Activated T-cell treated with anti-CD3 and anti-CD28 coated beads, Interleukin-2, amount 50 U/mL, for 24 hours (primary cell): ENCODE measurements at regions not wholly inside any gene's neighbourhood (a gene's known extent, or its start where the extent isn't known, plus 50 kb on each side); places are given as distances from the start of the nearest gene placed in this dataset.

Experiments
- DNase-seq: peaks from one replicate; pipeline ENCODE4 v3.0.0-alpha.2; 2020
- H3K27ac Mint-ChIP-seq: 2 replicates; pipeline ENCODE4 v1.8.0; 2020; ENCODE audit warnings: mild to moderate bottlenecking, mixed read lengths
- H3K27me3 Mint-ChIP-seq: 2 replicates; pipeline ENCODE4 v1.8.0; 2020; ENCODE audit warnings: mixed read lengths
- H3K36me3 Mint-ChIP-seq: 2 replicates; pipeline ENCODE4 v1.8.0; 2020; ENCODE audit warnings: low read depth, mixed read lengths
- H3K4me1 Mint-ChIP-seq: 2 replicates; pipeline ENCODE4 v1.8.0; 2020; ENCODE audit warnings: low read depth, mixed read lengths
- H3K4me3 Mint-ChIP-seq: 2 replicates; pipeline ENCODE4 v1.8.0; 2020; ENCODE audit warnings: mild to moderate bottlenecking, moderate library complexity, mixed read lengths
- H3K9me3 Mint-ChIP-seq: 2 replicates; pipeline ENCODE4 v1.8.0; 2020; ENCODE audit warnings: mixed read lengths

DNA sequence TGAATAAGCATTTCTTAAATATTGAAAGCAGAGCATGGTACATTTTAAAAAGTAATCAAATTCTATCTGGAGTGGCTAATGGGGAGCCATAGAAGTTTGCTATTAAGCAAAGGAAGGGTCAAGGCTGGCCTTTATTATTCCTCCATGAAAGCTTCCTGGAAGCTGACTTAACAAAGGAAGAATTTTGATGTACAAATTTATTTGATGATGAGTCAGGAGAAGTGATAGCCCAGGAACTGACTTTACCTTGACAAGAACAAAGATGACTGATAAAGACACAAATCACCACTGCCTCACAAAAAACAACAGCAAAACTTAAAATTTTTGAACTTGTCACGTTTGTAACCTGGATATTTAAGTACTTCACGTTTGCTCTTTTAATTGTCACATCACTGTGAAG, 872.1 kb downstream of the PCDH7 start:
- Mint-ChIP-seq H3K36me3 (no peaks in the 10 kb centered on the region), H3K9me3 (peaks cover 8% of the 10 kb centered on the region), H3K4me3 (no peak overlapping the region), H3K27ac (no peak overlapping the region), H3K4me1 (no peaks in the 10 kb centered on the region), H3K27me3 (no peaks in the 10 kb centered on the region)
- DNase-seq: no peak

DNA sequence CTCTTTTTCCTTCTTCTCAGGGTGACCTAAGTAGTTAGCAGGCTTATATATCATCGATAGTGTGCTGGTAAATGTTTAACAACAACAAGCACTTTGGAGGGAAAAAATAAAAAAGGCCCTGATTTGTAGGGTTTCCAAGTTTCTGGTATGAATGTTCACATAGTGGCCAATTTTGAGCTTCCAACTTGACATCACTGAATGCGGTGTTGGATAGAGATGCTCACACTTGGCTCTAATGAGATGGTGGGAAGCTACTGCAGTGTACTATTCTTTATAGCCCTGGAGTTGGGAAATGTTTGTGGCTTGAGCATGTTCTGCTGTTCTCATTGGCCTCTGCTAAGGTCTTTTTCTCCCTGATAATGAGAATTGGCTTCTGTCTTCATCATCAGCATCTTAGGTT, 875.3 kb downstream of the PCDH7 start:
- H3K27me3 Mint-ChIP-seq: no peaks in the 10 kb centered on the region
- H3K4me1 Mint-ChIP-seq: no peaks in the 10 kb centered on the region
- no peaks in the 10 kb centered on the region for H3K36me3 Mint-ChIP-seq
- no peak for DNase-seq
- no peak overlapping the region for H3K4me3 Mint-ChIP-seq
- H3K9me3 Mint-ChIP-seq: peaks cover 18% of the 10 kb centered on the region
- no peak overlapping the region for H3K27ac Mint-ChIP-seq

DNA sequence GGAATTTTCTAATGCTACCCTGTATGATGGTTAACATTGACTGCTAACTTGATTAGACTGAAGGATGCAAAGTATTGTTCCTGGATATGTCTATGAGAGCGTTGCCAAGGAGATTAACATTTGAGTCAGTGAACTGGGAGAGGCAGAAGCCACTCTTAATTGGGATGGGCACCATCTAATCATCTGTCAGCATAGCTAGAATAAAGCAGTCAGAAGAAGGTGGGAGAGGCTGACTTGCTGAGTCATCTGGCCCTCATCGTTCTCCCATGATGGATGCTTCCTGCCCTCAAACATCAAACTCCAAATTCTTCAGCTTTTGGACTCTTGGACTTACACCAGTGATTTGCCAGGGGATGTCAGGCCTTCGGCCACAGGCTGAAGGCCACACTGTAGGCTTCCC, 878.5 kb downstream of the PCDH7 start:
- Mint-ChIP-seq H3K4me1 (no peaks in the 10 kb centered on the region), H3K9me3 (peaks cover 16% of the 10 kb centered on the region), H3K36me3 (no peaks in the 10 kb centered on the region), H3K4me3 (no peak overlapping the region), H3K27ac (no peak overlapping the region), H3K27me3 (no peaks in the 10 kb centered on the region)
- DNase-seq: no peak

DNA sequence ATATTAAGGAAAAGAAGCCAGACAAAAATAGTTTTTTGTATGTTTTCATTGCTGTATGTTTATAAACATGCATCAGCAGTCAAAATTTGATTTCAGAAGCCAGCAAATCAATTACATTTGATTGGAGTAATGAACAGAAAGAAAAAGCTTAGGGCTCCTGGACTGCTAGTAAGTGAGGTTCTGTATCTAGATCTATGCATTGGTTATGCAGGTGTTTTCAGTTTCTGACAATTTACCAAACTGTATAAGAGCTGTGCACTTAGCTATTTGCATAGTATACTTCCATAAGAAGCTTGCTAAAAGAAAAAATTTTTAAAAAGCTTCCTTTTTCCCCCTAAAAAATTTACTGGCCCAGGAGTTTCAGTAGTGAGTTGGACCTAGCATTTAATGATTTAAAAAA, 881.6 kb downstream of the PCDH7 start:
- H3K4me1 Mint-ChIP-seq: no peaks in the 10 kb centered on the region
- no peaks in the 10 kb centered on the region for H3K36me3 Mint-ChIP-seq
- no peak for DNase-seq
- H3K9me3 Mint-ChIP-seq: peaks cover 22% of the 10 kb centered on the region
- no peaks in the 10 kb centered on the region for H3K27me3 Mint-ChIP-seq
- no peak overlapping the region for H3K4me3 Mint-ChIP-seq
- H3K27ac Mint-ChIP-seq: no peak overlapping the region

DNA sequence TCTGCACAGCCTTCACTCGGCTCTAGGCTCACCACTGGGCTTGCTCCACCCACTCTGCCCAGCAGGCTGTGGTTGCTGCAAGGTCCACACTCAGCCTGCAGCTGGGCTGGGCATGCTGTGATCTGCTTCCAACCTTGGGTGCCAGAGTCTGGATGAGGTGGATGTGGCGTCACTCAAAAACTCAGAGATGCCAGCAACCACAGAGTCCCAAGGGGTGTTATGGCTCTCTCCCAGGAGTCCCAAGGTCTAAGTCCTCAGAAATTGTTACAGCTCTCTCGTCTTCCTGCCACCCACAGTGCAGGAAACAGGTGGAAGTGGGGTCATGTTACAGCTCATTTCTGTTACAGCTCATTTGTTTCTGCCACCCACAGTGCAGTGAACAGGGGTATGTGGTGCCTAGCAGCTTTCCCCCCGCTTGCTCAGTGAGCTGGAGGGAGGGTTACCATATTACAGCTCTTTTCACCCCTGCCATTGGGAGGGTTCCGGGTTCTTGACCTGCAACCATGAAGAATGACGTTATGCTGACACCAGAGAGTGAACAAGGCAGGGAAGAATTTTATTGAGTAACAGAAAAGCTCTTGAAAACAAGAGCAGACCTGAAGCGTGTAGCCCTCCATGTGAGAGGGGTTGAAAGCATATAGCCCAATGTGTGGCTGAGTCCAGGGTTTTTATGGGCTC, 893.9 kb downstream of the PCDH7 start:
- no peaks in the 10 kb centered on the region for H3K27me3 Mint-ChIP-seq
- H3K9me3 Mint-ChIP-seq: peaks cover 9% of the 10 kb centered on the region
- no peaks in the 10 kb centered on the region for H3K4me1 Mint-ChIP-seq
- no peak overlapping the region for H3K4me3 Mint-ChIP-seq
- no peak overlapping the region for H3K27ac Mint-ChIP-seq
- no peaks in the 10 kb centered on the region for H3K36me3 Mint-ChIP-seq
- no peak for DNase-seq

DNA sequence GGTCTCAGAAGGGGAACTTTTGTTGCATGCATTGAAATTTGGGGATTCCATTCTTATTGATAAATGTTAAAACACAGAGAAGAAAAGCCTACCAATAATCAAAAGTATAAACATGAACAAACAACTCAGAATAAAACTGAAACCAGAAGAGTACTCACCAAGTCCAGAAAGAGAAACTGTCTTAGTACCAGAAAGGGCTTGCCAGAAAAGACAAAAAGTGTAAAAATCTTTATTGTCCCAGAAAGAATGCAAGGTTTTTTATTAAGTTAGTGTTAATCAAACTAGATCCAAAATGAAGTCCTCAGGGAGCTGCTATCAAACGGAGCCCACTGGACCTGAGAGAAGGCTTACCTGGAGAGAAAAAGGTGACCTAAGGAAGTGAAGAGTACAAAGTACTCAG, 897.5 kb downstream of the PCDH7 start:
- Mint-ChIP-seq H3K4me3 (no peak overlapping the region), H3K9me3 (peaks cover 5% of the 10 kb centered on the region), H3K36me3 (no peaks in the 10 kb centered on the region), H3K27me3 (no peaks in the 10 kb centered on the region), H3K27ac (no peak overlapping the region), H3K4me1 (no peaks in the 10 kb centered on the region)
- DNase-seq: no peak

DNA sequence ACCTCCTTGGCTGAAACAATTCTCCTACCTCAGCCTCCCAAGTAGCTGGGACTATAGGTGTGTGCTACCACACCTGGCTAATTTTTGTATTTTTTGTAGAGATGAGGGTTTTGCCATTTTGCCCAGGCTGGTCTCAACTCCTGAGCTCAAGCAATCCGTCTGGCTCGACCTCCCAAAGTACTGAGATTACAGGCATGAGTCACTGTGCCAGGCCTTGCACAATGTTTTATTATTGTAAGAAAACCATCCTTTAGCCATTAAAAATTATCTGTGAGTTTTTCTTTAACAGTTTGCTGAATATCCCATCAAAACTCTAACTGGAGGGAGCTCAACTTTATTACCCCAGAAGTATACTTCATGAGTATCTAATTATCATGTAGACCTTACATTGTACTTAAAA, 900.3 kb downstream of the PCDH7 start:
- no peak for DNase-seq

DNA sequence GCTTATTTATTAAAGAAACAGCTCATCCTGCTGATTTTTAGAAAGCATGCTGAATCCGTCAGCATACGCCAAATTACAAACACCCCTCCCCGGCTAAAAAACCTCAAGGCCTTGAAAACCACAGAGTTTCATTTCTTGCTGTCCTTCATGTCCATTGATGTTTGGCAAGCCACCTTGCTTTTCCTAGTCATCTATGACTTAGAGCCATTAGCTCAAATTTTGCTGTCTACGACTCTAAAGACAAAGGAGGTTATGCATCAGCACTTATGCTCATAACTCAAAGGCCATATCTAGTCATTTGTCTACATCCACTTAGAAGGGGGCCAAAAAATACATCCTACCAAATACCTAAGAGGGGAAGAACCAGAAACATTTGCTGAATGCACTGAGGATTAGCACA, 925.1 kb downstream of the PCDH7 start:
- H3K27ac Mint-ChIP-seq: no peak overlapping the region
- no peaks in the 10 kb centered on the region for H3K36me3 Mint-ChIP-seq

More for the DNA sequence above, 900.3 kb downstream of the PCDH7 start:
- no peaks in the 10 kb centered on the region for H3K36me3 Mint-ChIP-seq
- H3K4me1 Mint-ChIP-seq: no peaks in the 10 kb centered on the region
- no peaks in the 10 kb centered on the region for H3K27me3 Mint-ChIP-seq
- H3K4me3 Mint-ChIP-seq: no peak overlapping the region
- no peak overlapping the region for H3K27ac Mint-ChIP-seq
- H3K9me3 Mint-ChIP-seq: peaks cover 3% of the 10 kb centered on the region

DNA sequence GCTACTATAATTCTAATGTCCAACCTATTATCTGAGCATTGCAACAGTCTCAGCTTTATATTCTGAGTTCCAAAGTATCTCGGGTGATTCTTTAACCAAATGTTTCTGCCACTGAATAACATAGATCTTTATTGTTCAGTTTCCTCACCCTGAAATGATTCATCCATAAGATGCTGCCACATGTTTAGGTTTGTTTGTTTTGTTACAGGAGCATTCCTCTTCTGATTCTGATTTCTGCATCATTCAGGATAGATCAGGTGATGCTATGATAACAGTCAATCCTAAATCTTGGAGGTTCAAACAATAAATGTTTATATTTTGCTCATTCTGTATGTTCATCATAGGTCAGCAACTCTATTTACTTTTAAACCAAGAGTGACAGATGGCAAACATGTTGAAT, 927.6 kb downstream of the PCDH7 start:
- Mint-ChIP-seq H3K27me3 (no peaks in the 10 kb centered on the region), H3K36me3 (no peaks in the 10 kb centered on the region), H3K4me3 (no peak overlapping the region), H3K4me1 (no peaks in the 10 kb centered on the region), H3K9me3 (peaks cover 1% of the 10 kb centered on the region), H3K27ac (no peak overlapping the region)
- no peak for DNase-seq

More for the DNA sequence above, 925.1 kb downstream of the PCDH7 start:
- DNase-seq: no peak
- H3K4me1 Mint-ChIP-seq: no peaks in the 10 kb centered on the region
- H3K27me3 Mint-ChIP-seq: no peaks in the 10 kb centered on the region
- no peak overlapping the region for H3K4me3 Mint-ChIP-seq
- no peaks in the 10 kb centered on the region for H3K9me3 Mint-ChIP-seq

DNA sequence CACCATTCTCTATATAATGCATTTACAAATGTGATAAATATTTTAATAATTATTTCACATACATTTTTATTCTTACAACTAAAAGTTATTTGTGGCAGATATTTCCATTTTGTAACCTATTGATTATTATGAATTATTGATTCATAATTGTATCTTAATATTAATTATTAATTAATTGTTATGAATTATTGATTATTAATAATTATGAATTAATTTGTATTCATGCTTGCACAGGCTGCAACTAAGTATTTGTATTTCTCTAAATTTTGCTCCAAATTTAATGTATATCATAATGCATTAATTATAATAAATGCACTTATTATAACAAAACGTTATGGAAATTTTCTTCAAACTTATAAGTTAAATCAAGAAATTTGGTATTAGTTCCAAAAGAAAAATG, 929.7 kb downstream of the PCDH7 start:
- Mint-ChIP-seq H3K27ac (no peak overlapping the region), H3K4me3 (no peak overlapping the region)

GRCh38 chr4:31651541-31651940, 931.4 kb downstream of the PCDH7 start:
- Mint-ChIP-seq H3K27ac (no peak overlapping the region), H3K4me1 (no peaks in the 10 kb centered on the region), H3K36me3 (no peaks in the 10 kb centered on the region), H3K27me3 (no peaks in the 10 kb centered on the region), H3K9me3 (peaks cover 1% of the 10 kb centered on the region), H3K4me3 (no peak overlapping the region)
- DNase-seq: no peak

More for the DNA sequence above, 929.7 kb downstream of the PCDH7 start:
- peaks cover 1% of the 10 kb centered on the region for H3K9me3 Mint-ChIP-seq
- DNase-seq: no peak
- no peaks in the 10 kb centered on the region for H3K27me3 Mint-ChIP-seq
- no peaks in the 10 kb centered on the region for H3K36me3 Mint-ChIP-seq
- no peaks in the 10 kb centered on the region for H3K4me1 Mint-ChIP-seq

DNA sequence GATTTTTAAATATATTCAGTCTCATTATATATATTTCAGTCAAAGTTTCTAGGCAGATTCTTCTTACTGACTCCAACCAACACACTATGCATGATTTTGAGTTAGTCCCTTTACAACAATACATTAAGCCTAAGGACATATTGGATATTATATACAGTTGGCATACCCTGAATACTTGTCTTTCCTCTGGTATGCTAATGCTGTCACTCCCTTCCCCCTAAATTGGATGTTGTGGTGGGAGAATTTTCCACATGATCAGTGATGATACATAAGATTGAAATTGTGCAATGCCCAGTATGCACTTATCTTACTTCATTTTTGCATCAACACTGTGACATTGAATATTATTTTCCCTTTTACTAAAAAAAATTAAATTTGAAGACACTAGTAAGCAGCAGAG, 935.2 kb downstream of the PCDH7 start:
- no peak overlapping the region for H3K4me3 Mint-ChIP-seq
- no peaks in the 10 kb centered on the region for H3K27me3 Mint-ChIP-seq
- no peaks in the 10 kb centered on the region for H3K4me1 Mint-ChIP-seq
- peaks cover 2% of the 10 kb centered on the region for H3K9me3 Mint-ChIP-seq
- no peaks in the 10 kb centered on the region for H3K36me3 Mint-ChIP-seq
- DNase-seq: no peak
- H3K27ac Mint-ChIP-seq: no peak overlapping the region

- Mint-ChIP-seq H3K36me3 (no peaks in the 10 kb centered on the region), H3K9me3 (peaks cover 6% of the 10 kb centered on the region), H3K4me3 (no peak overlapping the region), H3K27me3 (no peaks in the 10 kb centered on the region), H3K4me1 (no peaks in the 10 kb centered on the region), H3K27ac (no peak overlapping the region)
- no peak for DNase-seq
Observed at GRCh38 chr4:31657859-31658570, 937.8 kb downstream of the PCDH7 start.

DNA sequence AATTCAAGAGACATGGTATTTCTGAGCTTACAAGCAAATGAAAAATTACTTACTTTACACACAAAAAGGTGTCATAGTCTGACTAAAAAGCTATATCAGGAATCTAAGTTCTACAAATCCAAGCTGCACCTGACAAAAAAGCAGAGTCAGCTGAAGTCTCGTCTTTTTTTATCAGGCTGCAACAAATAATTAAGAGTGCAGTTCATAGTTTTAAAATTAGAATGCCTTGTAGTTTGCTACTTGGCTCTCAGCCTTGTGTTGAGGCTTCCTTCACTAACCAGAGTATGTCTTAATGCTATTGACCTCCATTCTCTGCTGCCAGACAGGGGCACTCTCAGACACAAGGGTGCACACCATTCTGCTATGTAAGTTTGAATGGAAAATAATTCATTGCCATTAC, 940.7 kb downstream of the PCDH7 start:
- DNase-seq: no peak
- Mint-ChIP-seq H3K36me3 (no peaks in the 10 kb centered on the region), H3K4me3 (no peak overlapping the region), H3K27me3 (no peaks in the 10 kb centered on the region), H3K9me3 (peaks cover 10% of the 10 kb centered on the region), H3K4me1 (no peaks in the 10 kb centered on the region), H3K27ac (no peak overlapping the region)

- Mint-ChIP-seq H3K9me3 (peaks cover 16% of the 10 kb centered on the region), H3K27ac (no peak overlapping the region), H3K4me3 (no peak overlapping the region), H3K27me3 (no peaks in the 10 kb centered on the region), H3K36me3 (no peaks in the 10 kb centered on the region), H3K4me1 (no peaks in the 10 kb centered on the region)
- no peak for DNase-seq
Observed at GRCh38 chr4:31662951-31663350, 942.8 kb downstream of the PCDH7 start.
